GM12892 (cell line): ENCODE measurements at regions not wholly inside any gene's neighbourhood (a gene's known extent, or its start where the extent isn't known, plus 50 kb on each side); places are given as distances from the start of the nearest gene placed in this dataset.

Source experiments
- POLR2A ChIP-seq: IDR thresholded peaks from 2 replicates; pipeline ENCODE4 v1.6.1; 2011; ENCODE audit warnings: low read depth, low read length, control low read depth
- TAF1 ChIP-seq: IDR thresholded peaks from 2 replicates; pipeline ENCODE4 v1.6.1; 2011; ENCODE audit warnings: low read depth, mild to moderate bottlenecking, control low read depth, low read length, borderline replicate concordance

DNA sequence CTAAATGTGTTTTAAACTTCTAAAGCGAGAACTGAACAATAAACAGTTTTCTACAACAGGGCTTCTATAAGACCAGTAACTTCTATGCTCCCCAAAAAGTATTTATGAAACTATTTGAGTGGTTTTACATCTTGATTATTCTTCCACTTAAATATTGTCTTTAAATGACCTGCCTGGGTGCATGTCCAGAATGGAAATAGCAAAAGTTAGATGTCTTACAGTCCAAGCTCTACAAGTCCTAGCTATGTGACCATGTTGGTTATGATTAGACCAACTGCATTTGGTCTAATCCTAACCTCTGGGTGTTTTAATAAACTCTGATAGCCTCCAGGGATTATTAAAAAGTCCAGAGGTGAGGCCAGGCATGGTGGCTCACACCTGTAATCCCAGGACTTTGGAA lies 79.0 kb upstream of the ATXN3L start:
- TF ChIP-seq TAF1 (no peak), POLR2A (no peak)
